ENCODE measurements at regions not wholly inside any gene's neighbourhood (a gene's known extent, or its start where the extent isn't known, plus 50 kb on each side); places are given as distances from the start of the nearest gene placed in this dataset.

GRCh38 chr3:72307438-72308115, 522.6 kb upstream of the PROK2 start:
- DNase-seq (ENCODE audit: low read depth in 2 of 2) = no peak

- no peak for DNase-seq (ENCODE audit: low read depth in 2 of 2)
These were observed 521.9 kb upstream of the PROK2 start for GRCh38 chr3:72306800-72307341.

DNA sequence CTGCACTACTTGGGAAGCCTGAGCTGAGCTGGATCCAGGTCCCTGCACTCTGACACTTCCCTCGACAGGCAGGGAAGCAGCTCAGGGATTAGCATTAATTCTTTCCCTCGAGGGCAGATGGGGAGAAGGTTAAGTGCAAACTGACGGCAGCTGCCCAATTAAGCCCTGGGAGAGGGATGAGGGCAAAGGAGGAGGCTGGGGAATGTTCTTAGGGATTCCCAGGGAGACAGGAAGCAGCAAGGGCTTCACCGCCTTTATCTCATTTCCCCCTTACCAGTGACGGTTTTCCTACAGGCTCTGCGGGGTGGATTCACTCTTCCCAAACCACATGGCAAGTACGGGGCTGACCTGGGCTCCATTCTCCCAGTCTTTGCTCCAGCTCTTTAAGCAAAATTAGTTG, 519.0 kb upstream of the PROK2 start:
- no peak for DNase-seq (ENCODE audit: low read depth in 2 of 2)

GRCh38 chr3:72301779-72302178, 516.8 kb upstream of the PROK2 start:
- no peak for DNase-seq (ENCODE audit: low read depth in 2 of 2)

- no peak for DNase-seq (ENCODE audit: low read depth in 2 of 2)
These were observed 515.7 kb upstream of the PROK2 start for GRCh38 chr3:72300621-72301020.

DNA sequence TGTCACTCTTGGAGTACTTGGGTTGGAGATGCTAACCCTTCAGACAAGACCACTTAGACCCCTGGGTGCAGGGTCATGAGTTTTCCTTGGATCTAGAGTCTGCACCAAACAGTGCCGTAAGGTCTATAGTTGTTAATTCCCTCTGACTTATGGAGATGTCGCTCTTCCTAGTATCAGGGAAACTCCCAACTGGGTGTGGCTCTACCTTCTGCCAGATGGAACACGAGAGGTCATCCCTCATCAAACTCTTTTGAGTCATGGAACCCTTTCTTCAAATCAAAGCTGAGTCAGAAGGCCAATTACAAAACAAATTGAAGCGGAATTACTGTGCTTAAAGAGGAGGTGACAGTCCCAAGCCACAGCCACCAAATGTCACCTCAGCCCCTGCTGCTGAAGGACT, 514.9 kb upstream of the PROK2 start:
- no peak for DNase-seq (ENCODE audit: low read depth in 2 of 2)

- no peak for DNase-seq (ENCODE audit: low read depth in 2 of 2)
These were observed 514.4 kb upstream of the PROK2 start for GRCh38 chr3:72299321-72299802.

DNA sequence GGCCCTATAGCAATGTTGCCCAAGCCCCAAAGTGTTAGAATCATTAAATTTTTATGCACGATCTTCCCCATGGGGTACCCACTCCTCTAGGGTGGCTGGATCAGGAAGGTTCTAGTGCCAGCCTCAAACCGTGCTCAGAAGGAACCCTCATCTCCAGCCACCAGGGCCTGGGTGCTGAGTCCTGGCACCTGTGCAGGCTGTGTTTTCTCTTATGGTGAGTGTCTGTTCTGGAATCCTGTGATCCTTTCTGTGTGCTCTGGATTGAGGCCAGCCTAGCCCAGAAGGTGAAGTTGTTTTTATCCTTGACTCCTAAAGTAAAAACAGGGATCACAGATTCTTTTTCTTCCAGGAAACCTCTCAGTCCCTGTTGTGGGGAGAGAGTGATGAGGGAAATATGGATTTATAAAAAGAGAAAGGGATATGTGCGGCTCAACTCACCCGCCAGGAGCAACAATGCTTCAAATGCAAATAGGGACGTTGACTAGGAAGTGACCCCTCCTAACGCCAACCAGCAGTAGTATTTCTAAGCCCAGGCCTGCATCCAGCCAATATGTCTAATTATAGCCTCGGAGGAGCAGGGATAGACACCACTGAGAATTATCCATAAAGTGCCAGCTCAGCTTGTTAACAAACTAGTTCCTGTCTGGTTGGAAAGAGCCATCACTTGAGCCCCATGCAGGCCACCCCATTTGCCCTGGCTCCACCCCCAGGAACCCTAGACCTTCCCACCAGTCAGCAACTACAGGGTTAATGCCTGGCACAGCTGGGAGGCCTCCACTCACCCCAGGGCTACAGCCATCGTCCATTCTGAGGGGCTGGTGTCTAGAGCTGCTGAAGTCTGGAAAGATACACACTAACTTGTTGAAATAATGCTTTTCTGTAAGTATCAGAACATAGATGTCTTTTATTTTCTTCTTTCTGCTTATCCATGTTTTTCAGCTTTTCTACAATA, 513.5 kb upstream of the PROK2 start:
- DNase-seq (ENCODE audit: low read depth in 2 of 2) = no peak

DNA sequence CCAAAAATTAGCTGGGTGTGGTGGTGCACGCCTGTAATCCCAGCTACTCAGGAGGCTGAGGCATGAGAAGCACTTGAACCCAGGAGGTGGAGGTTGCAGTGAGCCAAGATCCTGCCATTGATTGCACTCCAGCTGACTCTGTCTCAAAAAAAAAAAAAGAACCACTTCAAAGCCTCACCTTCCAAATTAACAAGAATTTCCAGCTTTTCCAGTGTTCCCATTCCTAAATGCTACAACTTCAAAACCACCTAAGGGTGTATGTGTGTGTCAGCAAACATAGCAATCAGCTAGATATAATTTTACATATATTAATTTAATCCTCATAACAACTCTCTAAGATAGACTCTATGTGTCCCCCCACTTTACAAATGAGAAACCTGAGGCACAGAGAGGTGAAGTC, 512.5 kb upstream of the PROK2 start:
- no peak for DNase-seq (ENCODE audit: low read depth in 2 of 2)

- DNase-seq (ENCODE audit: low read depth in 2 of 2) = no peak
These were observed 511.6 kb upstream of the PROK2 start for GRCh38 chr3:72296477-72297111.

GRCh38 chr3:72295962-72296450, 511.1 kb upstream of the PROK2 start:
- no peak for DNase-seq (ENCODE audit: low read depth in 2 of 2)

DNA sequence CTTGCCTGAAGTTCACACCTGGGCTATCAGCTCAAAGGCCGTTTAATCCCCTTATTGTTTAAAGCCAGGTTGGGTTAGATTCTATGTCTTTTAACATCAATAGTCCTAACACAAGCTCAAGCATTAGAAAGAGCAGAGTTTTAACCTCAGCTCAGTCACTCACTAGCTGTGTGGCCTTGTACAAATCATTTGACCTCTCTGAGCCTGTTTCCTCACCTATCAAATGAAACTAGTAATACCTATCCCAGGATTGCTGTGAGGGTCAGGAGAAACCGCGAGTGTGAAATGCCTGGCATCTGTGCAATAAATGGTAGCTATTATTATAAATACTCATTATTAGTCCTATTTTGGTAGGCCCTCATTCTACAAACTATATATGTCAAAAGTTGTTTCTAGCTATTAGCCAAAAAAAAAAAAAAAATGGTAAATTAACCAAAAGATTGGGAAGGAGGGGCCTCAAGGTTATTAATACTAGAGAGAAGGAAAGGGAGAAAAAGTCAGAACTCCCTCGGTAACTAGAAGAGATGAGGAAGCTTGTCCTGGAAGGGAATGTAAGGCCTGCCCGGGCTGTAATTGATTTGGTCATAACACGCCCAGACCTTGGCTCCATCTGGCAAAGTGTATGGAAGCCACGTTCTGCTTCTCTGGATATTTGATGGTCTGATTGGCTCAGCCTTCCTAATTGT, 510.5 kb upstream of the PROK2 start:
- DNase-seq (ENCODE audit: low read depth in 2 of 2) = no peak

DNA sequence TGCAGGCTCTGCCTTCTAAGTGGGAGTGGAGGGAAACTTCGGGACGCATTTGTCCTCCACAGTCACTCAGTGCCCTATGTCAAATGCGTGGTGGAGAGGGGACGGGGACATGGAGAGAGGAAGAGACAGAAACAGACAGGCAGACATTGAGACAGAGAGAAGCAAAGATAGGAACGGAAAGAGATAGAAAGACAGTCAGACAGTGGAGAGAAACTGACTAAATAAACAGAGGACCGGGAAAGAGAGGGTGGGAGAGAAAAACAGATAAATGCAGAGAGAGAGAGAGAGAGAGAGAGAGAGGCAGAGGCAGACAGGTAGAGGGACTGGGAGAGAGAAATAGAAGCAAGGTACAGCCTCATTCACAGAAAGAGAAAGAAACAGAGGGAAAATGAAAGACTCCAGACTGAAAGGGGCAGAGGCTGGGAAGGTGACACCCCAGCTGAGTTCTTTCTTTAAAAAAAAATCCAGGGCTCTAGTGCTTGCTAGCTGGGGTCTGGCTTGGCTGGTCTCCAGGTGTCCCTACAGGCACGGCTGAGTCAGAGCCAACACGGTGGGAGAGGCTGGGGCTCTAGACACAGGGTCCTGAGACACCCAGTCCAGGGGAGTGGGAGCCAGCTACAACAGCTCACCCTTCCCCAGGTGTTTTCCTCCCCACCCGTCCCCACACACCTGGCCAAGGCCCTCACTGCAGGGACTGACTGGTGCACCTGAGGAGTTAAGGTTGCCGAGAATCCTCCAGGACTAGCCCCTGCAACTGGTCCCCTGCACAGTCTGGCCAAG, 506.1 kb upstream of the PROK2 start:
- DNase-seq (ENCODE audit: low read depth in 2 of 2) = no peak

- DNase-seq (ENCODE audit: low read depth in 2 of 2) = no peak
These were observed 504.7 kb upstream of the PROK2 start for GRCh38 chr3:72289692-72290071.

GRCh38 chr3:72288955-72289691, 504.2 kb upstream of the PROK2 start:
- DNase-seq (ENCODE audit: low read depth in 2 of 2) = no peak

- DNase-seq (ENCODE audit: low read depth in 2 of 2) = no peak
These were observed 503.0 kb upstream of the PROK2 start for GRCh38 chr3:72287956-72288355.

- DNase-seq (ENCODE audit: low read depth in 2 of 2) = no peak
These were observed 500.6 kb upstream of the PROK2 start for GRCh38 chr3:72285502-72285901.

DNA sequence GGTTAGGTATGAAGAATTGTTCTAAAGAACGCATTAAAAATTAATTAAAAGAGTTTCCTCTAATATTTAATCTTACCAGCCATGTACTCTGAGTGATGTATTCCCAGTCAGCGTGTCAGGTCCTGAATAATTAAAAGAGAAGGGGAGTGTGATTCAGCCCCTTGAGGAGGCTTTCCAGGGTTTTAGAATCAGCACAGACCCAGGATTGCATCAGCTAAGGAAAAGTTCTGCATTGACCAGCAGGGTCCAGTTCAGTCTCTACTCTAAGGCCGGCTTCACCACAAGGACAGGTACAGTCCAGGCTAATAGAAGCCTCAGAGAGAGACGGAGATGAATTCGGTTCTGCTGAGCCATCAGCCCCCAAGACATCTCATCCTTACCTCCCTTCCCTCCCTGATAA, 499.5 kb upstream of the PROK2 start:
- no peak for DNase-seq (ENCODE audit: low read depth in 2 of 2)

DNA sequence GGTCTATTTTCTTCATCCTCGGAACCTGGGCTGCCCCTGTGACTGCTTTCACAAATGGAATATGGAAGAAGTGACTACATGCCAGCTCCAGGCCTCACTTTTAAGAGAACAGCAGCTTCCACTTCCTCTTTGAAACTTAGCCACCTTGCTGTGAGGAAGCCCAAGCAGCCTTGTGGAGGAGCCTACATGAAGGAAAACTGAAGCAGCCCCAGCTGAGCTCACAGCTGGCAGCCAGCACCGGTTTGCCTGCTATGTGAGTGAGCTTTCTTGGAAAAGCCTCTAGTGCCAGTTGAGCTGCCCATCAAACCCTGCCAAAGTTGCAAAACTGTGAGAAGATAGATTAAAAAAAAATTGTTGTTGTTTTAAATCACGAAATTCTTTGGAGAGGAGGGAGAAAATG, 498.0 kb upstream of the PROK2 start:
- no peak for DNase-seq (ENCODE audit: low read depth in 2 of 2)

GRCh38 chr3:72281551-72281950, 496.6 kb upstream of the PROK2 start:
- no peak for DNase-seq (ENCODE audit: low read depth in 2 of 2)

Data from stimulated activated CD8-positive, alpha-beta memory T cell treated with anti-CD3 and anti-CD28 coated beads, Interleukin-7, amount 100 ng/mL, for 1 hour (primary cell).